IMR-90 (cell line): ENCODE measurements at regions not wholly inside any gene's neighbourhood (a gene's known extent, or its start where the extent isn't known, plus 50 kb on each side); places are given as distances from the start of the nearest gene placed in this dataset.

Source experiments
- ATAC-seq: fragments of 200-7000 bp; cut with Tn5 transposase; 2 replicates; pipeline ENCODE4 v1.9.1; 2020; ENCODE audit warnings: low read depth, mild to moderate bottlenecking, moderate library complexity
- BruUV-seq: library from RNA; stranded (reverse); fragments of 400-500 nt; replicated peaks from 2 replicates; lab custom pipeline; 2021; lab: Mats Ljungman, UMichigan
- CTCF ChIA-PET: fragments of 300-600 bp; formaldehyde crosslinking; extraction: SDS; loops from one replicate; lab custom pipeline; 2021; ENCODE audit warnings: antibody characterized with exemption; lab: Yijun Ruan, JAX
- POLR2A ChIA-PET: fragments of 300-600 bp; sonication (Branson Sonifier 250); formaldehyde crosslinking; loops from one replicate; lab custom pipeline; 2022; ENCODE audit warnings: antibody characterized with exemption; ENCODE audit not compliant: unreplicated experiment; lab: Charles Lee
- DNase-seq: peaks from one replicate; pipeline ENCODE4 v3.0.0; 2013
- H2AFZ ChIP-seq: replicated peaks from 2 replicates; pipeline ENCODE3; 2013; ENCODE audit warnings: low read length, mild to moderate bottlenecking; ENCODE audit not compliant: poor library complexity
- H2AK5ac ChIP-seq: 2 replicates; pipeline ENCODE4 v1.6.1; 2013; ENCODE audit warnings: low read depth, low read length, inconsistent platforms
- H2AK9ac ChIP-seq: replicated peaks from 2 replicates; pipeline ENCODE3; 2013; ENCODE audit warnings: mild to moderate bottlenecking, low read depth, low read length, moderate library complexity; ENCODE audit not compliant: poor library complexity
- H2BK120ac ChIP-seq: 2 replicates; pipeline ENCODE4 v1.6.1; 2013; ENCODE audit warnings: low read depth, low read length, inconsistent platforms
- H2BK15ac ChIP-seq: 3 replicates; pipeline ENCODE4 v1.6.1; 2013; ENCODE audit warnings: low read depth, low read length, inconsistent platforms
- H2BK20ac ChIP-seq: 2 replicates; pipeline ENCODE4 v1.6.1; 2013; ENCODE audit warnings: low read depth, mild to moderate bottlenecking, inconsistent platforms, low read length, moderate library complexity
- H2BK5ac ChIP-seq: 2 replicates; pipeline ENCODE4 v1.6.1; 2013; ENCODE audit warnings: mild to moderate bottlenecking, low read depth, low read length, inconsistent platforms; ENCODE audit not compliant: poor library complexity, severe bottlenecking
- H3K14ac ChIP-seq: replicated peaks from 2 replicates; pipeline ENCODE4 v1.6.1; 2013; ENCODE audit warnings: low read depth, low read length, inconsistent platforms
- H3K18ac ChIP-seq: 2 replicates; pipeline ENCODE4 v1.6.1; 2013; ENCODE audit warnings: low read depth, low read length, control low read depth
- H3K23ac ChIP-seq: 2 replicates; pipeline ENCODE4 v1.6.1; 2013; ENCODE audit warnings: low read depth, low read length, inconsistent platforms
- H3K27ac ChIP-seq: 2 replicates; pipeline ENCODE4 v1.5.1; 2013; ENCODE audit warnings: mild to moderate bottlenecking, control low read depth, low read length; ENCODE audit not compliant: insufficient read depth
- H3K27me3 ChIP-seq: 2 replicates; pipeline ENCODE4 v1.6.1; 2013; ENCODE audit warnings: low read length; ENCODE audit not compliant: control insufficient read depth, insufficient read depth
- H3K36me3 ChIP-seq: 2 replicates; pipeline ENCODE4 v1.6.1; 2013; ENCODE audit warnings: low read length, mixed read lengths; ENCODE audit not compliant: control insufficient read depth, insufficient read depth
- H3K4ac ChIP-seq: 2 replicates; pipeline ENCODE4 v1.6.1; 2013; ENCODE audit warnings: low read depth, low read length, inconsistent platforms
- H3K4me1 ChIP-seq: 2 replicates; pipeline ENCODE4 v1.6.1; 2013; ENCODE audit warnings: low read length, mixed read lengths; ENCODE audit not compliant: control insufficient read depth, insufficient read depth
- H3K4me2 ChIP-seq: 2 replicates; pipeline ENCODE4 v1.6.1; 2013; ENCODE audit warnings: low read depth, mild to moderate bottlenecking, control low read depth, low read length, moderate library complexity
- H3K4me3 ChIP-seq: 2 replicates; pipeline ENCODE4 v1.5.1; 2013; ENCODE audit warnings: low read depth, mild to moderate bottlenecking, control low read depth, low read length, moderate library complexity; ENCODE audit not compliant: insufficient read depth
- H3K56ac ChIP-seq: 2 replicates; pipeline ENCODE4 v1.6.1; 2013; ENCODE audit warnings: low read length, inconsistent platforms; ENCODE audit not compliant: insufficient read depth; ENCODE audit errors: extremely low read depth
- H3K79me1 ChIP-seq, 2 experiments: 2 replicates each; pipeline ENCODE4 v1.6.1; 2013; ENCODE audit warnings: low read length in 2 of 2, inconsistent platforms in 1 of 2, low read depth in 1 of 2
- H3K9ac ChIP-seq: 2 replicates; pipeline ENCODE4 v1.6.1; 2013; ENCODE audit warnings: low read depth, low read length, control low read depth
- H3K9me1 ChIP-seq: 2 replicates; pipeline ENCODE4 v1.6.1; 2013; ENCODE audit warnings: low read length, inconsistent platforms; ENCODE audit not compliant: insufficient read depth
- H3K9me3 ChIP-seq: 2 replicates; pipeline ENCODE4 v1.6.1; 2013; ENCODE audit warnings: low read length; ENCODE audit not compliant: control insufficient read depth, insufficient read depth
- H4K20me1 ChIP-seq: 2 replicates; pipeline ENCODE4 v1.6.1; 2013; ENCODE audit warnings: low read length, inconsistent platforms; ENCODE audit not compliant: insufficient read depth
- H4K5ac ChIP-seq: 2 replicates; pipeline ENCODE4 v1.6.1; 2013; ENCODE audit warnings: mild to moderate bottlenecking, low read depth, low read length, control low read depth
- H4K8ac ChIP-seq, 2 experiments: 2 replicates each; pipeline ENCODE4 v1.6.1; 2013; ENCODE audit warnings: low read depth in 2 of 2, low read length in 2 of 2, control low read depth in 1 of 2, inconsistent platforms in 1 of 2
- H4K91ac ChIP-seq: 2 replicates; pipeline ENCODE4 v1.6.1; 2013; ENCODE audit warnings: low read depth, low read length, inconsistent platforms; ENCODE audit not compliant: insufficient read depth
- BHLHE40 ChIP-seq: fragments of 150-350 bp; IDR thresholded peaks from 2 replicates; pipeline ENCODE4 v1.6.1; 2016; ENCODE audit warnings: mild to moderate bottlenecking, low read depth, low read length
- CEBPB ChIP-seq: IDR thresholded peaks from 2 replicates; pipeline ENCODE4 v1.6.1; 2012; ENCODE audit warnings: low read depth, low read length, improper control_type of control experiment
- CHD1 ChIP-seq: IDR thresholded peaks from 2 replicates; pipeline ENCODE4 v1.6.1; 2012; ENCODE audit warnings: low read depth, low read length, improper control_type of control experiment
- FOS ChIP-seq: fragments of 150-350 bp; IDR thresholded peaks from 2 replicates; pipeline ENCODE4 v1.6.1; 2016; ENCODE audit warnings: low read depth, low read length
- MAFK ChIP-seq: IDR thresholded peaks from 2 replicates; pipeline ENCODE4 v1.6.1; 2012; ENCODE audit warnings: low read depth, low read length, improper control_type of control experiment
- MAZ ChIP-seq: IDR thresholded peaks from 2 replicates; pipeline ENCODE4 v1.6.1; 2012; ENCODE audit warnings: low read depth, mild to moderate bottlenecking, low read length, improper control_type of control experiment, moderate library complexity, borderline replicate concordance
- MXI1 ChIP-seq: IDR thresholded peaks from 2 replicates; pipeline ENCODE4 v1.6.1; 2012; ENCODE audit warnings: low read depth, mild to moderate bottlenecking, low read length, moderate library complexity, borderline replicate concordance
- NFE2L2 ChIP-seq: fragments of 150-350 bp; IDR thresholded peaks from 2 replicates; pipeline ENCODE4 v1.6.1; 2016; ENCODE audit warnings: low read depth, mild to moderate bottlenecking, low read length
- POLR2A ChIP-seq: IDR thresholded peaks from 2 replicates; pipeline ENCODE4 v1.6.1; 2012; ENCODE audit warnings: mild to moderate bottlenecking, low read depth, low read length
- RAD21 ChIP-seq: IDR thresholded peaks from 2 replicates; pipeline ENCODE4 v1.6.1; 2012; ENCODE audit warnings: low read length, improper control_type of control experiment
- RCOR1 ChIP-seq: IDR thresholded peaks from 2 replicates; pipeline ENCODE4 v1.6.1; 2012; ENCODE audit warnings: mild to moderate bottlenecking, low read length, improper control_type of control experiment; ENCODE audit not compliant: insufficient replicate concordance
- RFX5 ChIP-seq: IDR thresholded peaks from 2 replicates; pipeline ENCODE4 v1.8.0; 2012; ENCODE audit warnings: low read depth, mild to moderate bottlenecking, low read length, moderate library complexity
- SMC3 ChIP-seq: fragments of 150-350 bp; IDR thresholded peaks from 2 replicates; pipeline ENCODE4 v1.6.1; 2016; ENCODE audit warnings: low read depth, mild to moderate bottlenecking, antibody characterized with exemption, low read length, moderate library complexity
- WGBS, 2 experiments: methylation state at CpG; one replicate each; pipeline versions ENCODE4 v1.1.5 to v1.1.7; 2013; ENCODE audit warnings: missing lambda C conversion rate in 2 of 2; ENCODE audit not compliant: insufficient read length in 1 of 2; ENCODE audit errors: extremely low coverage in 2 of 2; 5-methylcytosine and 5-hydroxymethylcytosine counted together
- dilution Hi-C: fragments of 300-500 bp; cut with HindIII; formaldehyde crosslinking; loops from one replicate; pipeline ENCODE4 v1.14.3; 2018; ENCODE audit warnings: low sequenced_read_pairs; ENCODE audit not compliant: unreplicated experiment
- in situ Hi-C: fragments of 300-500 bp; cut with MboI; formaldehyde crosslinking; loops from 3 replicates; pipeline ENCODE4 v1.14.3; 2019; ENCODE audit warnings: low sequenced_read_pairs, inconsistent platforms, mixed read lengths
- intact Hi-C: fragments of 100-400 bp; cut with micrococcal nuclease; formaldehyde crosslinking; loops from 2 replicates; pipeline ENCODE4 v1.10.0; 2022
- TF ChIP-seq, protein P1 (sequence below): fragments of 150-350 bp; IDR thresholded peaks from 2 replicates; pipeline ENCODE4 v1.6.1; 2017; ENCODE audit warnings: mild to moderate bottlenecking, antibody characterized with exemption, low read length, low read depth
- TF ChIP-seq, protein P2 (sequence below): fragments of 150-350 bp; IDR thresholded peaks from 2 replicates; pipeline ENCODE4 v1.6.1; 2016; ENCODE audit warnings: low read depth, mild to moderate bottlenecking, low read length, moderate library complexity, borderline replicate concordance
- TF ChIP-seq, protein P3 (sequence below): conservative IDR thresholded peaks from 2 replicates; pipeline ENCODE4 v1.5.1; 2012; ENCODE audit warnings: mild to moderate bottlenecking, low read depth, low read length, improper control_type of control experiment

DNA sequence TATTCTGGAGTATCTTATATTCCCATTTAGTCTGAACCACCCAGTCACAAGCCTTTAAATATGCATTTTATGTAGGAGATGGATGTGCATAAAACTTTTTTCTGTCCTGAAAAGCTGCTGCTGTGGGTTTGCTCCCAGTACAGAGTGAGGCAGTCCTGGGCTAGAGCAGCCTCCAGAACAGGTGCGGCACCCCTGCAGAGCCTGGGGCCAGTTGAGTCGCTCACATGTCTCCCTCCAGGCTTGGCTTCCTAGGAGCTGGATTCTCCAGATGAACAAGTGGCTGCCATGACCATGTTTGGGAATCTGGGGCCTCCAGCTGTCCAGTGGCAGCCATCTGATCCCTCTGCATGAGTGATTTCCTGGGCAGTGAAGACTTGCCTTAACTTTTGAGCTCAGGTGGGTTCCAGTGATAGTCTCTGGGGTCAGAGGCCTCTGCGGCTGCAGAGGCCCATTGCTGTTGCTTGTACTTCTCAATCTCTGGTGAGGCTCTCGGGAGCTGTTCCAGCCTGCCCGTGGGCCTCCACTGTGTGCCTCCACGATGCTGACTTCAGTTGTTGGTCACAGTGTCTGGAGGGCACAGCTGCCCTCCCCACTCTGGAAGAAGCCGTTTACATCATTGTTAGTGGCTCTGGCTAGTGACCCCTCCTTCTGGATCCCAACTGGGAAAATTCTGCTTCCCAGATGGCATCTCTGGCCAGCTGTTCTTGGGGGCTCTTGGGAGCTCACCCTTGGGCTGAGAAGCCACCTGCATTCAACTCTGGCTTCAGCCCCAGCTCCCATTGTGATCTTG lies 120.4 kb downstream of the EMX2 start:
- DNase-seq (no peak), ATAC-seq (no peak)
- Histone ChIP-seq H3K4me1 (no peaks in the 10 kb centered on the region), H2AK5ac (no peak overlapping the region), H3K36me3 (no peaks in the 10 kb centered on the region), H3K23ac (no peak overlapping the region), H2BK120ac (no peak overlapping the region), H2BK20ac (no peak overlapping the region), H3K9ac (no peak overlapping the region), H3K4ac (no peak overlapping the region), H4K91ac (no peak overlapping the region), H3K27ac (no peak overlapping the region), H3K27me3 (no peaks in the 10 kb centered on the region), H3K56ac (no peak overlapping the region), H2BK15ac (no peak overlapping the region), H3K79me1 (no peaks in the 10 kb centered on the region), H3K4me3 (no peak overlapping the region), H3K9me1 (no peaks in the 10 kb centered on the region), H3K14ac (no peak overlapping the region), H3K4me2 (no peak overlapping the region), H4K5ac (no peak overlapping the region), H4K20me1 (no peaks in the 10 kb centered on the region), H3K9me3 (peaks cover 37% of the 10 kb centered on the region), H3K18ac (no peak overlapping the region), H2BK5ac (no peak overlapping the region), H2AFZ (no peak overlapping the region), H4K8ac (no peak overlapping the region), H2AK9ac (no peak overlapping the region)
- TF ChIP-seq, protein P1, sequence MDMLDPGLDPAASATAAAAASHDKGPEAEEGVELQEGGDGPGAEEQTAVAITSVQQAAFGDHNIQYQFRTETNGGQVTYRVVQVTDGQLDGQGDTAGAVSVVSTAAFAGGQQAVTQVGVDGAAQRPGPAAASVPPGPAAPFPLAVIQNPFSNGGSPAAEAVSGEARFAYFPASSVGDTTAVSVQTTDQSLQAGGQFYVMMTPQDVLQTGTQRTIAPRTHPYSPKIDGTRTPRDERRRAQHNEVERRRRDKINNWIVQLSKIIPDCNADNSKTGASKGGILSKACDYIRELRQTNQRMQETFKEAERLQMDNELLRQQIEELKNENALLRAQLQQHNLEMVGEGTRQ = no peak
- no peak for TF ChIP-seq BHLHE40
- no peak for TF ChIP-seq MAFK
- TF ChIP-seq, protein P2, sequence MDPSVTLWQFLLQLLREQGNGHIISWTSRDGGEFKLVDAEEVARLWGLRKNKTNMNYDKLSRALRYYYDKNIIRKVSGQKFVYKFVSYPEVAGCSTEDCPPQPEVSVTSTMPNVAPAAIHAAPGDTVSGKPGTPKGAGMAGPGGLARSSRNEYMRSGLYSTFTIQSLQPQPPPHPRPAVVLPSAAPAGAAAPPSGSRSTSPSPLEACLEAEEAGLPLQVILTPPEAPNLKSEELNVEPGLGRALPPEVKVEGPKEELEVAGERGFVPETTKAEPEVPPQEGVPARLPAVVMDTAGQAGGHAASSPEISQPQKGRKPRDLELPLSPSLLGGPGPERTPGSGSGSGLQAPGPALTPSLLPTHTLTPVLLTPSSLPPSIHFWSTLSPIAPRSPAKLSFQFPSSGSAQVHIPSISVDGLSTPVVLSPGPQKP = no peak
- TF ChIP-seq SMC3 = no peak
- TF ChIP-seq RAD21 = no peak
- no peak for TF ChIP-seq POLR2A
- no peak for TF ChIP-seq CEBPB
- no peak for TF ChIP-seq FOS
- TF ChIP-seq NFE2L2 = no peak
- no peak for TF ChIP-seq RCOR1
- TF ChIP-seq, protein P3, sequence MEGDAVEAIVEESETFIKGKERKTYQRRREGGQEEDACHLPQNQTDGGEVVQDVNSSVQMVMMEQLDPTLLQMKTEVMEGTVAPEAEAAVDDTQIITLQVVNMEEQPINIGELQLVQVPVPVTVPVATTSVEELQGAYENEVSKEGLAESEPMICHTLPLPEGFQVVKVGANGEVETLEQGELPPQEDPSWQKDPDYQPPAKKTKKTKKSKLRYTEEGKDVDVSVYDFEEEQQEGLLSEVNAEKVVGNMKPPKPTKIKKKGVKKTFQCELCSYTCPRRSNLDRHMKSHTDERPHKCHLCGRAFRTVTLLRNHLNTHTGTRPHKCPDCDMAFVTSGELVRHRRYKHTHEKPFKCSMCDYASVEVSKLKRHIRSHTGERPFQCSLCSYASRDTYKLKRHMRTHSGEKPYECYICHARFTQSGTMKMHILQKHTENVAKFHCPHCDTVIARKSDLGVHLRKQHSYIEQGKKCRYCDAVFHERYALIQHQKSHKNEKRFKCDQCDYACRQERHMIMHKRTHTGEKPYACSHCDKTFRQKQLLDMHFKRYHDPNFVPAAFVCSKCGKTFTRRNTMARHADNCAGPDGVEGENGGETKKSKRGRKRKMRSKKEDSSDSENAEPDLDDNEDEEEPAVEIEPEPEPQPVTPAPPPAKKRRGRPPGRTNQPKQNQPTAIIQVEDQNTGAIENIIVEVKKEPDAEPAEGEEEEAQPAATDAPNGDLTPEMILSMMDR = no peak
- no peak for TF ChIP-seq RFX5
- no peak for TF ChIP-seq CHD1
- TF ChIP-seq MXI1 = no peak
- no peak for TF ChIP-seq MAZ
- ChIA-PET CTCF (interaction anchor here (0.6 kb wide), 1 partner anchor 279 kb away, joined by 5 read pairs; no protein-coding TSS in a partner anchor), POLR2A (no interaction called here)
- intact Hi-C loops = no loop called here
- dilution Hi-C loops = no loop called here
- no TSS peak for BruUV-seq
- in situ Hi-C loops = no loop called here
- WGBS, 2 experiments = 40% methylated on average over 3 of the region's 7 CpGs; no CpG with 5 or more reads in 1 of the 2 experiments
